HL-60/S4 treated with retinoic acid at 250 ng/mL for 4 days and 3 days (cell line): ENCODE measurements at regions not wholly inside any gene's neighbourhood (a gene's known extent, or its start where the extent isn't known, plus 50 kb on each side); places are given as distances from the start of the nearest gene placed in this dataset.

Experiments
- in situ Hi-C: fragments of 300-500 bp; cut with MboI; formaldehyde crosslinking; loops from 2 replicates; pipeline ENCODE4 v1.7.0; 2022; ENCODE audit warnings: low sequenced_read_pairs

- in situ Hi-C loops: no loop called here
These were observed 177.7 kb upstream of the MID1 start for GRCh38 chrX:10798041-10798440.

DNA sequence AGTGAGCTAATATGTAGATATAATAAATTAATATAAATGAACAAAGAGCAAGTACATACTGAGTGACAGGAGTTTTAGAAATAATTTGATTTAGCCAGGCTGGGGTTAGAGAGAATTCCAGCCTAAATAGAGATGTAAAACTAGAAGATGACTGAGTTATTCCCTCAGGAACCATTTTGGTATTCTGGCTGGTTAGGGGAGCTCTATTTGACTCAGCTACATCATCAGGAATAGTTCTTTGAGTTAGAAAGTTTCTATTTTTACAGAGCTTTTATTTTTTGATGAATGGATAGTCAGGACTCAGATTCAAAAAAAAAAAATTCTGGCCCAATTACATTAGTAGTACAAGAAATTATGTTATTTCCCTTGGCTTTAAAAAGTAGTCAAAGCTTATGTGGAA, 180.4 kb upstream of the MID1 start:
- in situ Hi-C loops: no loop called here

GRCh38 chrX:10811111-10811510, 190.7 kb upstream of the MID1 start:
- in situ Hi-C loops: no loop called here

GRCh38 chrX:10813761-10814160, 193.4 kb upstream of the MID1 start:
- in situ Hi-C loops: no loop called here

DNA sequence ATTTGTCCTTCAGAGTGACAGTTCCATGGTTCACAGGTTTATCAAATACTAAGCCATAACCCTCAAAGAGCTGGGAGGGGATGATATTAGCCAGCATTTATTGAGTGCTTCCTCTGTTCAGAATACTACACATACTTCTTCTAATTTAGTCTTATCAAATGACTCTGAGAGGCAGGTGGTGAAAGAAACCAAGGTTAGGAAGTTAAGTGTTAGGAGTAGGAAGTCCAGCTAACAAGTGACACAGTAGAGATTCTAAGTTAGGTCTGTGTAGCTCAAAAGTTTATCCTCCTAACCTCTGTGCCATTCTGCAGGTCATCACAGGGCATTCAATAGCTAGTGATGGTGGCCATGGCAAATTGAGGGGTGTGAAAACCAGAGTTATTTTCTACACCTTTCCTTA, 198.3 kb upstream of the MID1 start:
- in situ Hi-C loops: no loop called here

DNA sequence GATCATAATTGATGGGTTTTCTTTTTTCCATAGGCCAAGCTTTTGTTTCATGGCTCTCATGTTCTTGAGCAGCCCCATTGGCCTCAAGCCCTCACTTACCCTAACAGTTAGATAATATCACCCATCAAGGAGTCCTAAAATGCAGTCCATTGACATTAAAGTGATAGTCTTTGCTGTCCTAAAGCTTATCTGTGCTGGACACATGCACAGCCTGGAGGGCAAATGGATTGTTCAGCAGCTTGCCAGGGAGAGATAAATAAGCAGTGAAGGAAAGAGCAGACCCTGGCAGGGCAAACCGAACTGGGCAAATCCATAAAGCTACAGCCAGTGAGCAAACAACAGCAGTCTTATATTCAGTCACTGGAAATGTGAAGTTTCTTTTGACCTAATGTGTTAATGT, 199.6 kb upstream of the MID1 start:
- in situ Hi-C loops: no loop called here

- in situ Hi-C loops: no loop called here
These were observed 200.9 kb upstream of the MID1 start for GRCh38 chrX:10821293-10821692.

DNA sequence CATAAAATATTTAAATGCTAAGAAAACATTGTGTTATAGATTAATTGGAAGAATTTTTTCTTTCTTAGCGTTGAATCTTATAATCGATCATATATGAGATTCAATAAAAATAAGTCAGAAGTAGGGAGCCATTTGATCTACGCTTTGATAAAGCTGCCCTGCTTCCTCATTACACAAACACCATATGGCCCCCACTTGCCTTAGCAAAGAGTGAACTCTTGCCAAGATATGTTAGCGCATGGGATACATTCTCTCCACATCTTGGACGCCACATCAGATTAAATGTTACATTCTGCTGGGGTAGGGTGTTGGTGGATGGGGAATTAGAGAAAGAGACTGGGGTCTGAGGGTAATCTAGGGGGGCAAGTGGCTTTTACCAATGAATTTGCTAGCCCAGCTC, 207.7 kb upstream of the MID1 start:
- in situ Hi-C loops: no loop called here

DNA sequence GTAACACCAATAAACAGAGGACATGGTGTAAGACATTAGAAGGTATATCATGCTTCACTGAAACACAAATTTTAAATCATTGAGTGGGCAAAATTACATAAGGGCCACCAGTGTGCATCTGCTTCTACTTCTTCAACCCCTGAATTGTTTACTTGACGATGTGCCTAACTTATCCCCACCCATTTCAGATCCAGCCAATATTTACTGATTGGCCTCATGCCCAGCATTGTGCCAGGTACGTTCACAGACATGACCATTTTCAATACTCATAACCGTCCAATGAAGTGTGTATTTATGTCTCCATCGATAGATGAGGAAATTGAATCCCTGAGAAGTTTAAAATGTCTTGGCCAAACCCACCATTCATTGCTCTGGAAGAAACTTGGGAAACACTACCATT, 208.3 kb upstream of the MID1 start:
- in situ Hi-C loops: no loop called here

GRCh38 chrX:10831716-10832502, 211.5 kb upstream of the MID1 start:
- in situ Hi-C loops: no loop called here

DNA sequence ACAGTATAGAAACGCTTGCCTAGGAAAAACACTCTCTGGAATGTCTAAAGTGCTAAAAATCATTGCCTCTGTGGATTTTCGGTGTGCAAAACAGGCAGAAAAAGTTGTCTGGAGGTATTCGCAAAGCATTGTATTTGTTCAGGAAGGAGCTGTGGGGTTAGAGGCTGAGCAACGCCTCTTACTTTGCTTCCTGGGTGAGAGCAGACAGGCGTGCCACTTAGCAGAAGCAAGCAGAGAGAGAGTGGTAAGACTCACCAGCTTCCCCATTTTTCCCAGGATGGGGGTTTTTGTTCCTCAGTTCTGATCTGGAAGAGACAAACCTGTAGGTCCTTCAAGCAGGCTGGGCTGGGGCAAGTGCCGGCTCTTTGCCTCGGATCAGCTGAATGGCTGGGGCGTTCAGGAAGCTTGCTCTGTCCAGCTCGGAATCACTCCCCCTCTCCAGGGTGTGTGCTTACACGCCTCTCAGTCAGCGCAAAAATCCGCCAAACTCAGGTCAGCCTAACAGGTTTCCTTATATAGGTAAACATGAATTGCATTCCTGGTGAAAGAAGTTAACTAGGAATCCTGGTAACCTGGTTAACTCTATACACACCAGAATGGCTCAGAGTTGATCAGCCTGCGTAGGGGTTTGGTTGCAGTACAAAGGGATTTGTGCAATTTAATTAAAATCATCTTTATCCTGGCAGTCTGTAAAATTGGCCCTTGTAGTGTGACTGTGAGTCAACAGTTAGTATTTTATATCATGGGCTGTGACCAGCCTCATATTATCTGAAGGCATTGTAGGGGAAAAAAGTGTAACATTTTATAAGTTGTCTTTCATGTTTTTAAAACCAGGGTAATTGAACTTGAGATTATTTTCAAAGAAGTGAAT, 213.1 kb upstream of the MID1 start:
- in situ Hi-C loops: no loop called here

DNA sequence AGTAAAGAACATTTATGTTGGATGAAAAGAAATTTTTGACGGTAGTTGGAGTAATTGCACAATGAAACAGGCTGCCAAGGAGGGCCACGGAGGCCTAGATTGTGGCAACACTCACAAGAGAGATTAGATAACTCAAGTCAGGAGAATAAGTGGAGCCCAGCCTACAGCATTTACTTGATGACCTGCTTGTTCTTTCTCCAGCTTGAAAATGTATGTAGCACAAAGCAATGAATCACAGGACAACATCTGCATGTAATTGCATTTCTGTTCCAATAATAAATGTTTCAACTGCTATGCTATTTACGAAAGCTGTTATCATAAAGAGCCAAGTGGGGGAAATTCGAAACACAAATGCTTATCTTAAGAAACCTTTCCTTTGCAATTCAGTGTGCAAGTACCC, 221.2 kb upstream of the MID1 start:
- in situ Hi-C loops: no loop called here

- in situ Hi-C loops: no loop called here
These were observed 222.3 kb upstream of the MID1 start for GRCh38 chrX:10842646-10843045.

- in situ Hi-C loops: no loop called here
These were observed 226.9 kb upstream of the MID1 start for GRCh38 chrX:10847333-10847732.

GRCh38 chrX:10851809-10852208, 231.4 kb upstream of the MID1 start:
- in situ Hi-C loops: no loop called here

DNA sequence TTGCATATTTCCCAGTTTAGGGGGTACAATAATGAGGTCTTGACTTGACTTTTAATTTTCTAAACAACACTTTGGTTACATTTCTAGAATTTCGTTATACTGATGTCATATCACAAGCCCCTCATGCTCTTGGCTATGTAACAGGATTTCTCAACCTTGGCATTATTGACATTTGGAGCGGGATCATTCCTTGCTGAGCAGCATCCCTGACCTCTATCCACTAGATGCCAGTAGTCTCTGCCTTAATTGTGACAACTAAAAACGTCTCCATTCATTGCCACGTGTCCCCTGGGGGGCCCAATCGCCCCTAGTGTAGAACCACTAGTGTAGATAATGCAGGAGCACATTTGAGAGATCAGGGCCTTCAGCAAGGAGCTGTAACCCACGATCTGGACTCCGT, 234.2 kb upstream of the MID1 start:
- in situ Hi-C loops: no loop called here

DNA sequence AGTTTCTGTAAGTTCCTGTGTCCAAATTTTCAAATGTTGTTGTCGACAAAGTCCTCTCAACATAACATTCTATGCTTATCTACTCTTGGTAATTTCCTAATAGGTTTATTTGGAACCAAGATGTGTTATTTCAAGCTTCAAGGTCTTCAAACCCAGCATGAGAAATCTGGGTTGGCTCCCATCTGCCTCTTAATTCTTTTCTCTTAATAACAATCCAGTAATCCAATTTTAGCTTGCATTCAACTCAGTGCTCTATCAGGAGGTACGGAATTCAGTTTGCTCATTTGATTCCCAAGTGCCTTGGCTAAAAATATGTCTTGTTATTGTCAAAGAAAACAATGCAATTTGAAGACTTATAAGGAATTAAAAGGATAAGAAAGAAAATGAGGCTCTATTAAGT, 235.5 kb upstream of the MID1 start:
- in situ Hi-C loops: no loop called here

- in situ Hi-C loops: no loop called here
These were observed 236.4 kb upstream of the MID1 start for GRCh38 chrX:10856797-10857196.

DNA sequence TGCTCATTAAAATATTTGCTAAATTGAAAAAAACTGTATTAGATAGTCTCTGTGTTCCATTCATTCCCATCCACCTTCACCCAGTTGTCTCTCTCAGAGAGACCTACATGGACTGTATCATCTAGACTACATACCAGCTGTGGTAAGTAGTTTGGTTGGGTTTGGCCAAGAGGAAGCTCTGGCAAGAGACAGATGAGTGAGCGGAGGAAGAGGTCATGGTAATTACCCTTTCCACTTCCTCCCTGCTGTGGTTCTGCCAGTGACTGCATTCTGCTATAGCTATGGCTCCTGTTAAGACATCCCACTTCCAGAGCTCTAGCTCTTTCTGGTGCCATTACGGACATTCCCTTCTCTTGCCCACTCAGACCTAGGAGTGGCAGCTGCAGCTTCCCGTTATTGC, 239.0 kb upstream of the MID1 start:
- in situ Hi-C loops: no loop called here

GRCh38 chrX:10875995-10876394, 235.1 kb upstream of the HCCS start:
- in situ Hi-C loops: no loop called here

DNA sequence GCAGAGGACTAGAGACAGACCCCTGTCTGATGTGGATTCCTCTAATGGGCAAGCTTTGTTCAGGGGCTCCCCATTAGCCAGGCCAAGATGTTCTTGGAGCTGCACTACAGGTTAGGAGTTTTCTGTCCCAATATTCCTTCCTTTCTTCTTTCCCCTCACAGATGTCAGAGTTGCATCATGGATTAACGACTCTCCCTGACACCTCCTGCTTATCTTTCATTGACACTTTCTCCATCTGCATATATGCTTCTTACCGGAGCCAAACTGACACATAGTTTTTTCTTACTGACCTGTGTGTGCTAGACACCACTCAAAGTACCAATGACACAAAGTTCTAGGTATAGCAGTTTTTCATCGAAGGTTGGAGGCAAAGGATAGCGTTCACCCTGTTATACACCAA, 228.6 kb upstream of the HCCS start:
- in situ Hi-C loops: no loop called here

- in situ Hi-C loops: no loop called here
These were observed 226.9 kb upstream of the HCCS start for GRCh38 chrX:10884246-10884645.
